ENCODE measurements at regions not wholly inside any gene's neighbourhood (a gene's known extent, or its start where the extent isn't known, plus 50 kb on each side); places are given as distances from the start of the nearest gene placed in this dataset.

DNA sequence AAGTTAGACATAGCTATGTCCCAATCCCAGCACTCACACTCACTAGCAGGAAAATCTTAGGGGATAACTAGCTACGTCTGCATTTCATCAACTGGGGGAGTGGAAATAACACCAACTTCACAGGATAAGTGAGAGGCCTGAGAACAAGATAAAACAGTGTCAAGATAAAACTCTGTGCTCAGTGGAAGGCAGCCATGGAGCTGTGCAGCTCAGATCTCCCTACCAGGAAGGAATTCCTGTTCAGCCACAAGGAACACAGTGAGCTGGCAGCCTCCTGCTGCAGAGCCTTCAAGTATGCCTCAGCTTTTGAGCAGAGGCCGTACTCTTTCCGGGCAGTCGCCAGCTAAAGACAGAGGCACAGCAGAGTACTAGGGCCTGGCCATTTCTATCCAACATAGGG, 115.8 kb upstream of the TOPAZ1 start:
- no peak for TF ChIP-seq POLR2A (IDR thresholded peaks at IDR 0.05)
- TF ChIP-seq CTCF (IDR thresholded peaks at IDR 0.05) = no peak
